ENCODE measurements at regions not wholly inside any gene's neighbourhood (a gene's known extent, or its start where the extent isn't known, plus 50 kb on each side); places are given as distances from the start of the nearest gene placed in this dataset.

GRCh38 chr2:16072638-16073290 is 132.4 kb downstream of the MYCN start:
- H3K36me3 ChIP-seq, result no peaks in the 10 kb centered on the region
- WGBS, 2 donors, result 84 to 90% methylated on average over 7 of the region's 7 CpGs
- no peaks in the 10 kb centered on the region for H3K9me3 ChIP-seq
- TF ChIP-seq, protein P1, sequence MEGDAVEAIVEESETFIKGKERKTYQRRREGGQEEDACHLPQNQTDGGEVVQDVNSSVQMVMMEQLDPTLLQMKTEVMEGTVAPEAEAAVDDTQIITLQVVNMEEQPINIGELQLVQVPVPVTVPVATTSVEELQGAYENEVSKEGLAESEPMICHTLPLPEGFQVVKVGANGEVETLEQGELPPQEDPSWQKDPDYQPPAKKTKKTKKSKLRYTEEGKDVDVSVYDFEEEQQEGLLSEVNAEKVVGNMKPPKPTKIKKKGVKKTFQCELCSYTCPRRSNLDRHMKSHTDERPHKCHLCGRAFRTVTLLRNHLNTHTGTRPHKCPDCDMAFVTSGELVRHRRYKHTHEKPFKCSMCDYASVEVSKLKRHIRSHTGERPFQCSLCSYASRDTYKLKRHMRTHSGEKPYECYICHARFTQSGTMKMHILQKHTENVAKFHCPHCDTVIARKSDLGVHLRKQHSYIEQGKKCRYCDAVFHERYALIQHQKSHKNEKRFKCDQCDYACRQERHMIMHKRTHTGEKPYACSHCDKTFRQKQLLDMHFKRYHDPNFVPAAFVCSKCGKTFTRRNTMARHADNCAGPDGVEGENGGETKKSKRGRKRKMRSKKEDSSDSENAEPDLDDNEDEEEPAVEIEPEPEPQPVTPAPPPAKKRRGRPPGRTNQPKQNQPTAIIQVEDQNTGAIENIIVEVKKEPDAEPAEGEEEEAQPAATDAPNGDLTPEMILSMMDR (IDR thresholded peaks at IDR 0.05), result no peak
- TF ChIP-seq POLR2A (IDR thresholded peaks at IDR 0.05), result no peak
- no peak overlapping the region for H3K4me3 ChIP-seq (replicated peaks in 1 of 3)
- DNase-seq, result no peak
- intact Hi-C loops (cut with DNase I), result no loop called here
- peaks cover 0 to 9% of the 10 kb centered on the region in 2 donors for H3K4me1 ChIP-seq
- no peaks in the 10 kb centered on the region for H3K27me3 ChIP-seq
- no peak overlapping the region for H3K27ac ChIP-seq

DNA sequence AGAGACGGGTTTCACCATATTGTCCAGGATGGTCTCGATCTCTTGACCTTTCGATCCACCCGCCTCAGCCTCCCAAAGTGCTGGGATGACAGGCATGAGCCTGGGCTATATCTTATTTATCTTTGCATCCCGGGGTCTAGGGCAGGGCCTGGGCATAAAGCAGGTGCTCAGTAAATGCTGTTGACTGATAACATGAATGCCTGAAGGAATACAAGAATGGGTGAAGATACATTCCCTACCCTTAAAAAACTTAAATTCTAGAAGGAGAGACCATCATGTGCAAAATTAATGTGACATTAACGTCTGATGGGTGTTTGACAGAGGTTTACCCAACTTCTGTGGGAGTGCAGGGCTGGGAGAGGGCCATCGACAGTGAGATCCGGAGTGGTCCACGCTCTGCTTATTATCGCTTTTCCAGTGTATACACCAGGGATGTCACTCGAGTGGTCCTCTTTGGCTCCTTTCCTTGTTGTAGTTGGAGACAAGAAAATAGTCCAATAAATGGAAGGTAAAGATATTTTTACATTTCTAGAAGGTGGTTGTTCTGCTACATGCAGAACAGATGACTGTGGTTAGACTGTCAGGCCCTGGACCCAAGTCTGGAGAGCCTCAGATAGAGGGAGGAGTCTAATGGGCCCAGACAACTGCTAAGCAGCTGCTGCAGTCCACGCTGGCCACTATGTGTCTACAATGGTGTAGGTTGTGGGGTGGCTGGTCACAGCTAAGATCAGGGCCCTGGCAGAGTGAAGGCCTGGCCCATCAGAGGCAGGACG is 131.7 kb downstream of the MYCN start:
- no peak for TF ChIP-seq POLR2A (IDR thresholded peaks at IDR 0.05)
- TF ChIP-seq, protein P1 (IDR thresholded peaks at IDR 0.05), result no peak
- WGBS, 2 donors, result 94 to 96% methylated on average over 13 of the region's 13 CpGs
- Histone ChIP-seq H3K27ac (no peak overlapping the region), H3K27me3 (no peaks in the 10 kb centered on the region), H3K9me3 (no peaks in the 10 kb centered on the region), H3K4me3 (replicated peaks in 1 of 3) (no peak overlapping the region), H3K4me1 (peaks cover 0 to 9% of the 10 kb centered on the region in 2 donors), H3K36me3 (no peaks in the 10 kb centered on the region)
- DNase-seq, result no peak
- intact Hi-C loops (cut with DNase I), result no loop called here

DNA sequence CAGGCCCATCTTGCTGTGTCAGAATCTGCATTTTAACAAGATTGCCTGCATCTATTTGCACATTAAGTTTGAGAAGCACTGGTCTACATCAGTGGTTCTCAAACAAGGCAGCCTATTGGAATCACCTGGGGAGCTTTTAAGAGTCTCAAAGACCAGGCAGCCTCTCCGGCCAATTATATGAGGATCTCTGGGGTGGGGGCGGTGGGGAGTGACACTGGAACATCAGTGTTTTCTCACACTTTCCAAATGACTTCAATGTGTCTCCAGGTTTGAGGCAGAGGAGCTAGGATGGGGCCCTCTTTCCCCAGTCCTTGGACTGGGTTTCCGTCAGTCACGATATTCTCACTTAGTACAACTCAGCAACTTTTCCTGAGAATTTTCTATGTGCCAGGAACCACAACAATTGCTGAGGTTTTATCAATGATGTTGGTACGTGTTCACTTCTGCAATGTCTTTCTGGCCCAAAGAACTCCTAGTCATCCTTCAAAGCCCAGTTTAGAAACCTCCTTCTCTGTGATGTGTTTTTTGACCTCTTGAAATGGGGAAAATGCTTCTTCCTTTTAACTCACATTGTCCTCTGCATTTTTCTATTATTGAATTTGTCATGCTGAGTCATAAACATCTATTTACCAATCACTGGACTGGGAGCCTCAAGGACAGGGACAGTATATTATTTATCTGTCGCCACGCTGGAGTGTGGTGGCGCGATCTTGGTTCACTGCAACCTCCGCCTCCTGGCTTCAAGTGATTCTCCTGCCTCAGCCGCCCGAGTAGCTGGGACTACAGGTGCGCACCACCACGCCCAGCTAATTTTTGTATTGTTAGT is 130.9 kb downstream of the MYCN start:
- H3K27me3 ChIP-seq, result no peaks in the 10 kb centered on the region
- no peaks in the 10 kb centered on the region for H3K36me3 ChIP-seq
- H3K27ac ChIP-seq, result no peak overlapping the region
- no peak for DNase-seq
- 95 to 98% methylated on average over 14 of the region's 14 CpGs for WGBS, 2 donors
- no peaks in the 10 kb centered on the region for H3K9me3 ChIP-seq
- H3K4me1 ChIP-seq, result peaks cover 0 to 9% of the 10 kb centered on the region in 2 donors
- no peak for TF ChIP-seq POLR2A (IDR thresholded peaks at IDR 0.05)
- TF ChIP-seq, protein P1 (IDR thresholded peaks at IDR 0.05), result no peak
- no peak overlapping the region for H3K4me3 ChIP-seq (replicated peaks in 1 of 3)
- intact Hi-C loops (cut with DNase I), result no loop called here

- TF ChIP-seq POLR2A (IDR thresholded peaks at IDR 0.05), result no peak
- TF ChIP-seq, protein P1 (IDR thresholded peaks at IDR 0.05), result no peak
- H3K27ac ChIP-seq, result no peak overlapping the region
- intact Hi-C loops (cut with DNase I), result no loop called here
Measured at GRCh38 chr2:16070648-16070971, 130.3 kb downstream of the MYCN start.

More at GRCh38 chr2:16070648-16070971, 130.3 kb downstream of the MYCN start:
- Histone ChIP-seq H3K4me3 (replicated peaks in 1 of 3) (no peak overlapping the region), H3K36me3 (no peaks in the 10 kb centered on the region), H3K4me1 (peaks cover 0 to 9% of the 10 kb centered on the region in 2 donors), H3K9me3 (no peaks in the 10 kb centered on the region), H3K27me3 (no peaks in the 10 kb centered on the region)
- DNase-seq, result no peak
- 63 to 64% methylated on average over 6 of the region's 6 CpGs for WGBS, 2 donors

Data from thyroid gland (tissue), 4 donors.